ENCODE measurements at regions not wholly inside any gene's neighbourhood (a gene's known extent, or its start where the extent isn't known, plus 50 kb on each side); places are given as distances from the start of the nearest gene placed in this dataset.

GRCh38 chr4:125022855-125023501, 291.8 kb upstream of the FAT4 start:
- no peak for DNase-seq (ENCODE audit: low read depth)
- TF ChIP-seq CTCF (IDR thresholded peaks at IDR 0.05; ENCODE audit: insufficient read depth, low read length): no peak
- H3K4me3 ChIP-seq (ENCODE audit: low read depth, low read length): no peak overlapping the region

GRCh38 chr4:125021189-125021588, 293.6 kb upstream of the FAT4 start:
- no peak for DNase-seq (ENCODE audit: low read depth)
- no peak overlapping the region for H3K4me3 ChIP-seq (ENCODE audit: low read depth, low read length)
- TF ChIP-seq CTCF (IDR thresholded peaks at IDR 0.05; ENCODE audit: insufficient read depth, low read length): no peak

- TF ChIP-seq CTCF (IDR thresholded peaks at IDR 0.05; ENCODE audit: insufficient read depth, low read length): no peak
- no peak for DNase-seq (ENCODE audit: low read depth)
- H3K4me3 ChIP-seq (ENCODE audit: low read depth, low read length): no peak overlapping the region
These were observed 294.4 kb upstream of the FAT4 start for GRCh38 chr4:125020089-125021034.

- no peak for TF ChIP-seq CTCF (IDR thresholded peaks at IDR 0.05; ENCODE audit: insufficient read depth, low read length)
- no peak for DNase-seq (ENCODE audit: low read depth)
- no peak overlapping the region for H3K4me3 ChIP-seq (ENCODE audit: low read depth, low read length)
These were observed 297.9 kb upstream of the FAT4 start for GRCh38 chr4:125016892-125017299.

- DNase-seq (ENCODE audit: low read depth): peak; percentile 6
- TF ChIP-seq CTCF (IDR thresholded peaks at IDR 0.05; ENCODE audit: insufficient read depth, low read length): no peak
- no peak overlapping the region for H3K4me3 ChIP-seq (ENCODE audit: low read depth, low read length)
These were observed 300.9 kb upstream of the FAT4 start for GRCh38 chr4:125013891-125014290.

- H3K4me3 ChIP-seq (ENCODE audit: low read depth, low read length): no peak overlapping the region
- TF ChIP-seq CTCF (IDR thresholded peaks at IDR 0.05; ENCODE audit: insufficient read depth, low read length): no peak
These were observed 299.1 kb upstream of the ANKRD50 start for GRCh38 chr4:125011646-125012045.

More at GRCh38 chr4:125011646-125012045, 299.1 kb upstream of the ANKRD50 start:
- peak; percentile 14 for DNase-seq (ENCODE audit: low read depth)
